HG03469 (cell line): ENCODE measurements at regions not wholly inside any gene's neighbourhood (a gene's known extent, or its start where the extent isn't known, plus 50 kb on each side); places are given as distances from the start of the nearest gene placed in this dataset.
A peak's percentile ranks its signal among the peaks of the same experiment; 100 is the strongest.
"Not testable (repeated sequence)": the region's sequence is repeated elsewhere in the genome, so short reads cannot be mapped to it uniquely, and the experiment has no call there.

Source experiments
- ATAC-seq: cut with Tn5 transposase; IDR thresholded peaks from one replicate; pipeline ENCODE4 v1.9.1; 2021; ENCODE audit warnings: mild to moderate bottlenecking, moderate library complexity, moderate number of reproducible peaks; ENCODE audit not compliant: unreplicated experiment

DNA sequence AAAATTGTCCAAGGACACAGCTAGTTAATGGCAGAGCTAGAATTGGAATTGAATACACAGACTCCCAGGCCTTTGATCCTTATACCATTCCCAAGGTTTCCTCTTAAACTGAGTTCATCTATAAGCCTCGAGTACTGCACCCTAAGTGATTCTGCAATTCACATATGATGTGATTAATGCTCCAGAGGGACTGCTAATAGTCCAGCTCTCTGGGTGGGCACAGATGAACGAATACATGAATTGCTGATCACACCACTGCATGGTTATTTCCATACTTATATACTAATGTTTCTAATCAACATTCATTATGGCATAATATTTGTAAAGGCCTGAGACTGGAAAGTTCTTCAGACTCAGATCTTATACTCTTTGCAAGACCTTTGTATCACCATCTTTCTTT, 101.8 kb downstream of the NUFIP1 start:
- ATAC-seq = no peak

DNA sequence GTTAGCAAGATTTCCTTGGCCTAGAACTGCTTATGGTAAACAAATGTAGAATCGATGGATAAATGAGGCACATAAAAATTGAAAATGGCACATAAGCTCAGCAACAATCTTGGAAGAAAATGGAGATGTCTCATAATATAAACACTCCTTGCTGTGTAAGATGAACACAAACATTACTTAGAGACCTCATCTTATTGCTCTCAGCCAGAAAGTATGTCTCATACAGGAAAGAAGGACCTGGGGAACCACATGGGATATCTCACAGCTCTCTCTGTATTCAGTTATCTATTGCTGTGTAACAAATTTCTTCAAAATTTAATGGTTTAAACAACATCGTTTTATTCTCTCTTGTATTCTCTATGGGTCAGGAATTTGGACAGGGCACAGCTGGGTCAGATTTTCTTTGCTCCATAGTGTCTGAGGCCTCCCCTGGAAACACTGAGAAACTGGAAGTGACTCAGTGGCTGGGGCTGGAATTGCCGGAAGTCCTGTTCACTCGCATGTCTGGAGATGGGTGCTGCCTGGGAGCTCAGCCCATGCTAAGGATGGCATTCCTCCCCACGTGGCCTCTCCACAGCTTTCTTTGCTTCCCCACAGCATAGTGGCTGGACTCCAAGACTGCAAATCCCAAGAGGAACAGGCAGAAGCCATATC, 105.1 kb downstream of the NUFIP1 start:
- no peak for ATAC-seq

DNA sequence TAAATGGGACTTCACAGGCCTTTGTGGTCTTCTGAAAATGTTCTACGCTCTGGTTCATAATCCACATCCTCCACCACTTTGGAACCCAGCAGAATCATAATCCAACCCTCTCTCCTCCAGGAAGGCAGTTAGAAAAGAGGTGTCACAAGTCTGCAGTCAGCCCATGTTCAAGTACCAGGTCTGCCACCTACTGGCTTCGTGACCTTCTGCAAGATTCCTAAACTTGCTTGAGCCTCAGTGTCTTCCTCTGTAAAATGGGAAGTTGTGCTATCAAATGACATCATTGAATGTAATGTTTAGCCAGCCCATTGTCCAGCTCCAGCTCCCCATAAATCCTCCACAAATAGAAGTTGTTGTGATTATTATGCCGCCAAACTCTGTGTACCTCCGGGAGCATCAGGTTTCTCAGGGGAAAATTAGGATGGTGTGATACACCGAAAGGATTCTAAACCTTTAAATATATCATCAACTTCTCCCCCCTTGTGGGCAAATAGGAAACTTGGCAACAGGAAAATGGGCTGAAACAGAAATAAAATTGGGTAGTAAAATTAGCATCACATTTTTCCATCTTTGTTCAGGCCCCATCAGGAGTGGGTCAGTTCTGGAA, 109.7 kb downstream of the NUFIP1 start:
- ATAC-seq = no peak

DNA sequence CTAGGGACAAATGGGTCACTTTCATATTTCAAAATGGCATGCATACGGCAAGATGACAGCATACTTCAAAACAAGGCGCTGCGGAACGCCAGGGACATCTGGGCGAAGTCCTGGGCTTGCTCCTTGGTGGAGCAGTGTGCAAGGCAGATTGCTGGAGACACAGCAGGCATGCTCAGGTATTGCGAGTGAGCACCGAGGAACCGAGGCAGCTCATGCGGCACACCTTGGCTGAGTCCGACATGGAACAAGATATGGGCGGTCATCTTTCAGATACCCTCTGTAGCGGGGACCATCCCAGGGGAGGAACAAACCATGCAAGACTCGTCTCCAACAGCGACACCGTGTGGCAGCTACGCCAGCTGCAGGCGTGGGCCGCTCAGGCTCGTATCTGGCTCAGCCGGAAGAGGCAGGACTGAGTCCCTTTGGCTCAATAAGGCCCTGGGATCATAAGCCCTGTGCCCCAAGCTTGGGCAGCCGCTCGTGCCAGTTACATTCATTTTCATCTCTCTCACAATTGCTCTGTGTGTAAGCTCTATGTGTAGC, 112.4 kb downstream of the NUFIP1 start:
- no peak for ATAC-seq

DNA sequence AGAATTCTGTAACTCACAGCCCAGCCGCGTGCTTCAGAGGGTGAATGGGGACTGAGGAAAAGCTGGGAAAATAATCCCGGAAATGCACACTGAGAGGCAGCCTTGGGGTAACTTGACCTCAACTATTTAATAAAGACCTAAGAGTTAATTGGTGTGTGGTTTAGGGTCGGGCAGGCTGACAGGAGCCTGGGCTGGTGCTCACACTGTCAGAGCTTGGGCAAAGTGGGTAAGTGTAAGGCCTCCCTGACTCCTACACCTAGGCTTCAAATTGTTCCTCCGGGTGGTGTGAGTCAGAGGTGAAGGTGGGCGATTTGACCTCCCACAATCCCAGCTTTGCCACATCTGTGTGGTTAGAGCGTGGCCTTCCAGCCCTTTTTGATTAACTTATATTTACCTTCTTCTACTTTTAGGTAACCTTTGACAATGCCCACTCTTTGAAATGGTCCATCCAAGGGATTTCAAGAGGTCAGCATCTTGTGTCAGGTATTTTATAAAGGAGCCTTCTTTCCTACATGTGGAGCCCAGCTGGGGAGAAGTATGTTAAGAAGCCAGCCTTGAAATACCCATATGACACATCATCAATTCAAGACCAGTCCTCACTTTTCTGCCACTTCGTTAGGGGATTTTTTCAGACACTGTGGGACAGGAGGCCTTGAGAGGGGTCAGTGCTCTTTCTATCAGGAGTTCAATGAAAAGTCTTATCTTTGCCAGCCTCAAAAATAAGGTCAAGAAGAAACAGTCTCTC, 114.2 kb downstream of the NUFIP1 start:
- ATAC-seq = no peak

DNA sequence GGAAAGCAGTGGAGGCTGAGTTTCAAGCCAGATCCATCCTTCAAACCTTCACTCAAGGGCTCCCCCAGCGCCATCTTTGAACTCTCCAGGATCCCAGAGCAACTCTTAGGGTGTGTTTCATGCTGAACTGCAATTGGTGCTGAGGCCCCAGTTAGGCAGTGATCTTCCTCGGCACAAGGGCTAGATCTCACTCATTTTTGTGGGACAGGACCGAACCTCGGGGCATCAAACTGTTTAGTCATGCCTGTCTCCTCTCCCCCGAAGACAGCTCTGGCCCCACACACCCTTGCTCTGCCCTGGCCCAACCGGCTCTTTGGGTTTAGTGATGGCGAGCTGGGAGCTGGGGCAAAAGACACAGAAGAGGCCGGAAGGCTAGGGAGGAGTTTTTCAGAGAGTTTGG, 115.1 kb downstream of the NUFIP1 start:
- no peak for ATAC-seq

DNA sequence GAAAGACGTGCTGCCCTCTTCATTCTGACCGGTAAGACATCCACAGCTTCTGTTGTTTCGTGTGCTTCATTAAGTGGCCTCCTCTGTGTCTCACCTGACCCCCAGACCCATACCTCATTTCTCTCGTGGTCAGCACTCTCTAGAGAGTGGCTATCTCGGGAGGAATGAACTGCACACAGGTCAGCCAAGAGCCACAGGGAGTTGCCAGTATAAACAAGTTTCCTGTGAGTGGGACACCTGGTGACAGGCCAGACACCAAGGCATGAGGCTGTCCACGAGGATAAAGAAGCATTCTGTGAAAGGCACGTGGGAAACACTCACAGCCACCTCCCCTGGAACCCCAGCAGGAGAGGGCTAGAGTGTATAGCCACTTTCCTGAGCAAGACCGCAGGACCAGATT, 115.8 kb downstream of the NUFIP1 start:
- no peak for ATAC-seq

DNA sequence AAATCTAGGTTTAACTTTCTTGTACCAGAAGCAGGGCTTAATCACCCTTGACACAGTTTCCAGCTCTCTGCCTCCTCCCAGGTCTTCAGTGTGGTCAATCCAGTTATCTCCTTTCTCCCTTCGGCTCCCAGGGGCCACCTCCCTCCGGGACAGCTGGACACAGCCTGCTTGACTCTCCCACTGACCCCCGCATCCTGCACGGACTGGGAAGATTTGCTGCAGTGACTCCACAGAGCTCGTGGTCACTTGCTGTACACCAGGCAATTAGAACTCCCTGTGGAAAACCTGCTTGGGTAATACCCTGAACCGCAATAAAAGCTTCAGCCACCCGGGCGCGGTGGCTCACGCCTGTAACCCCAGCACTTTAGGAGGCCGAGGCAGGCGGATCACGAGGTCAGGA, 116.5 kb downstream of the NUFIP1 start:
- ATAC-seq = no peak

DNA sequence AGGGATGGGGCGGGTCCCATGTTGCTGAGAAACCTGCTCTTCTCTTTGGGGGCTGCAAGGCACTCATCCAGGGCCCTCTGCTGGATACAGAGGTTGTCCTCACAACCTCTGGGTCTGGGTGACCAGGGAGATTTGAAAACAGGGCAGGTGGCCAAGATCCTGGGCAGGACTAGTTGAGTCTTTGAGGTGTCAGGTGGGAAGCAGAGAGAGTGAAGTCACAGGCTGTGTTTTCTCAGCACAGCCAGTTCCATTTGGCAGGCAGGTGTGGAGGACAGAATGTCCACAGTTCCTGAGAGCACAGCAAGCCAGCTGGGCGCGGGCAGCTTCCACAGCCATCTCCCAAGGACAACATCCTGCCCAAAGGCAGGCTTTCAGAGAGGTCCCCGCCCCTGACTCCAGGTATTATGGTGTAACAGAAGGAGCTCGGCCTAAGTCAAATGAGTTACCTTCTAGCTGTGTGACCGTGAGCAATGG, 118.8 kb downstream of the NUFIP1 start:
- ATAC-seq = no peak

DNA sequence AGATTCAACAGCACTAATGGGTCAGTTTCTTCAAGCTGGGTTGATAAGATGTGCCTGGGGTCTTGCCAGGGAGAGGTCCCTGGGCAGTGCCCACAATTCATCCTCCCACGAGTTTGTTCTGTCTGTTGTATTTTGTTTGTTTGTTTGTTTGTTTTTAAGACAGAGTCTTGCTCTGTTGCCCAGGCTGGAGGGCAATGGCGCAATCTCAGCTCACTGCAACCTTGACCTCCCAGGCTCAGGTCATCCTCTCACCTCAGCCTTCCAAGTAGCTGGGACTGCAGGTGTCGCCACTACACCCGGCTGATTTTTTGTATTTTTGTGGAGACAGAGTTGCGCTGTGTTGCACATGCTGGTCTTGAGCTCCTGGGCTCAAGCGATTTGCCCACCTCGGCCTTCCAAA, 120.1 kb downstream of the NUFIP1 start:
- ATAC-seq = no peak

DNA sequence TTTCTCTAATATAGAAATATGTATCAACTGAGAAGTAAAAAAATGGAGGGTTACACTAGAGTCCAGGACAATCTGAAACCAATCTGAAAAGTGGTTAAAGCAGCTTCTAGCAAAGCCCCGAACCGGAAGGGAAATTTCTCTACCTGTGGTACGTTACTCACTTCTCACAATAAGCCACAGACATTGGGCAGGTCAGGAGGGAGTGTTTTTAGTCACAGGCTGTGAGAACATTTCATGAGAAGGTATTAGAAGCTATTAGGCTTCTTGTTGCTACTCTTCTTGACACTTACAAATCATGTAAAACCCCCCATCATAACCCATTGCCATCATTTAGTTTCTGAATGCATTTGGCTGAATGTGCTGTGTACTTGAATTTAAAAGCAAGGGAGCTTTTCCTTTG, 120.9 kb downstream of the NUFIP1 start:
- peak; percentile 92 for ATAC-seq

DNA sequence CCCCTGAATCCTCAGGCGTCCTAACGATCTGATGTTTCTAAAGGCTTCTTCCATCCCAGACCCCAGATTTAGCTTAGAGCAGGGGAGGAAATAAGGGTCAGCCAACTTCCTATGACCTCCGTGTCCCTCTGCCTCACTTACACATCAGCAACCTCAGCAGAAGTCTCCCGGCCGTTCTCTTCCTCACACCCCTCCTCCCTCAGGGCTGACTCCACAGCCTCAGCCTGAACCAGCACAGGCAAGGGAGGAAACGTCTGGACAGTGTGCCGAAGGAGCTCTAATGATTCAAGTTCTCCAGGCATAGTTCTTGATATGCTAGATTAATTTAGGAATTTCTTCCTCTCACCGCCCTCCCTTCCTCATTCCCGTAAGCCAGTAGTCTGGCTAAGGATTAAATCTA, 121.4 kb downstream of the NUFIP1 start:
- ATAC-seq = no peak

DNA sequence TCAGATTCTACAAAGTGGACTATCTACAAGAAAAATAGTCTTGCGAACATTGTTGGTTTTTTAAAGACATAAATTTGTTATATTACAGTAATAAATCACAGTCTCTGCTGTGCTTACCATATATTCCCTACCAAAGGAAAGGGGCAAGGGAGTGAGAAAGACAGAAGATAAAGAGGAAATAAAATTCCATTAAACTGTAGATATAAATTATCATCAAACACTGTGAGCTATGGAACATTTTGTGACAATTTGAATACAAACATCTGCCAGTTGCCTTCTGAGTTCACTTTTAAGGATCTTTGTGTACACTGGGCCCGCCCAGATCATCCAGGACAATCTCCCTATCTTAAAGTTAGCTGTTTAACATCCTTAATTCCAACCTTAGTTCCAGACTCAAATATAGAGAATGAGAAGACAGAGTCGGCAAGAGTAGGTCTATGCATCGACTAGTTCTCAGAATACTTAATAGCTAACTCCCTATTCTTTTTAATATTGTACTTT, 122.8 kb downstream of the NUFIP1 start:
- ATAC-seq = no peak

DNA sequence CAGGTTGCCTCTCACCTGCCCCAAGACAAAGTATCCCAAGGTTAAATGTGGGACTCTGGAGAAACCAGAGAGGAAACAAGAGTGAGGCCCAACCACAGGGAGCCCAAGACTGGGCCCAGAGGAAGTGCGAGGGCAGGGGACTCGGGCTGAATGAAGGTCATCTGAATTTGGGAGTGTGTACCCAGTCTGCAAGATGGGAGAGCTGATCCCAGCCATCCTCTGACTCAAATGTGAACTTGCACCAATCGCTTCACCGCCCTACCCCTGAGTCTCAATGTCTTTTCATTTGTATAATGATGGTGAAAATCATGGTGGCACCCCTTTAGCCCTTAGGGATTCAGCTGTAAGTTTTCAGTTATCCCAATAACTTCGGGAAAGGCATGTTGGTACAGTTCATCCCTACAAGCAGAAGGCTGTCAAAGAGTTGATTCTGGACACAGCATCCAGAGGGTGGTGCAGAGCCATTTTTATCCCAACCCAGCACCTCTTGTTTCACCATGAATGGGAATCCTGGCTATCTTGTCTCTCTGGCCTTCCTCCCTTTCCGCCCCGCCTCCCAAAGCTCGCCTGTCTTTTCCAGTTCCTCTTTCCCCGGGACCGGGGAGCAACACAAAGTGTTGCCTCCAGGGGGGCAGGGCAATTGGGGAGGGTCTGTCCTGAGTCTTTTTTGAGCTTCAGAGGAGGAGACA, 123.4 kb downstream of the NUFIP1 start:
- no peak for ATAC-seq

DNA sequence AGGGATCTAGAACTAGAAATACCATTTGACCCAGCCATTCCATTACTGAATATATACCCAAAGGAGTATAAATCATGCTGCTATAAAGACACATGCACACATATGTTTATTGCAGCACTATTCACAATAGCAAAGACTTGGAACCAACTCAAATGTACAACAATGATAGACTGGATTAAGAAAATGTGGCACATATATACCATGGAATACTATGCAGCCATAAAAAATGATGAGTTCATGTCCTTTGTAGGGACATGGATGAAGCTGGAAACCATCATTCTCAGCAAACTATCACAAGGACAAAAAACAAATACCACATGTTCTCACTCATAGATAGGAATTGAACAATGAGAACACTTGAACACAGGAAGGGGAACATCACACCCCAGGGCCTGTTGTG, 125.6 kb downstream of the NUFIP1 start:
- ATAC-seq = not testable (repeated sequence)

DNA sequence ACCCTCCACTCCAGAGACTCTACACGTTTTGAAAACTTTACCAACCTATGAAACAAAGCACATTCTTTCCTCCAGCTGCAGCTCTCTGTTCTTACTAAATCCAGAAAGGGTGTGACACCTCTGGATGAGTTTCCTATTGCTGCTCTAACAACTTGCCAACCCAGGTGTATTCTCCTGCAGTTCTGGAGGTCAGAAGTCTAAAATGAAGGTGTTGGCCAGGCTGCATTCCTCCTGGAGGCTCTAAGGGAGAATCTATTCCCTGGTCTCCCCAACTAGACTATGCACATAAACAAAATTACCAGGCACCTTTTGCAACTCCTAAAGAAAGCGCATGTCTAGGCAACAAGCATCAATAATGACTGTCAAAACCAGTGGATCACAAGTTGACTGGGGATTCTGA, 128.8 kb downstream of the NUFIP1 start:
- ATAC-seq = no peak

DNA sequence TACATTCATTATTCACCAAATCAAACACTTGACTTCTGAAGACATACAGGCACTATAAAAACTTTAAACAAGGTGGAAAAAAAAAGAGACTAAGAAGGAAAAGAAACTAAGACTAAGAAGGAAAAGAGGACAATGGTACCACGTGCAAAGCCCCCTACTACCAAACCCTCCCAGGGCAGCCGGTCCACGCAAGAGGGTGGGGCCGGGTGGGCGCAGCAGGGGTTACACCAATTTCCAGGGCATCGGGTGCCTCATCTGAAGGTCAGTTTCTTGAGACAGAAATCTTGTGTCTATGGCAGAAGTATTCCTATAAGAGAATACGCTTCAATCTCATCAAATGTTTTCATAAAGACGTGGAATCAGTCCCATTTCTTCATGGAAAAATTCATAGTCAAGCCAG, 131.5 kb downstream of the NUFIP1 start:
- ATAC-seq = no peak

DNA sequence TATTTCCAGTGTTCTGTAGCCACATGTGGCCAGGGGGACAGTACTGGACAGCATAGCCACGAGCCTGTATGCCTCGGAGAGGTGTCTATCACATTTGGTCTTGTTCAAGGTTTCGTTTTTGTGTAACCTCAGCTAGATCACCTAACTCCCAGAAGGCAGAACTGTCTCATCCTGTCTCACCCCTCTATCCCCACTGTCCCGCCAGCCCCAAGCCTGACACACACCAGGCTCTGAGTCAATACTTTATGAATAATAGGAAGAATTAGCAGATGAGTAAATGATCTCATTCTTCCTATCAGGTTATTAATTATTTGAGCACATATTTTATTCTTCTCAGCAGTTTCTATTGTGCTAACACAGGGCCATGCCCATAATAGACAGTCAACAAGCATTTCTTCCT, 132.2 kb downstream of the NUFIP1 start:
- ATAC-seq = no peak

DNA sequence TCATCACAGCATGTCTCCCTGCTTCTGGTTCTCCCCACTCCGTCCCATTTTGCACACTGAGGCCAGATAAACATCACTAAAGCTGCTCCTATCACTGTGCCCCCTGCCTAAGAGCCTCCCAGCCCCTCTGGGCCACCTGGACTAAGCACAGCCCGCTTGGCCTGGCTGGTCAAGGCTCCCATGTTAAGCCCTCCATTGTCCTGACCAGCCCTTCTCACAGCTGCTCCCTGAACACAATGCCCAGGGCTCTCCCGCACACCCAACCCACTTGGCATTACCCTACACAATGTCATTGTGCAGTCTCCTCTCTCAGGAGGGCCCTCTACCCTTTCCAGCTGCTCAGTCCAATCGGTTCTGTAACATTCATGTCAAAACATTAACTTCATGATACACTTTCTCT, 133.4 kb downstream of the NUFIP1 start:
- no peak for ATAC-seq

DNA sequence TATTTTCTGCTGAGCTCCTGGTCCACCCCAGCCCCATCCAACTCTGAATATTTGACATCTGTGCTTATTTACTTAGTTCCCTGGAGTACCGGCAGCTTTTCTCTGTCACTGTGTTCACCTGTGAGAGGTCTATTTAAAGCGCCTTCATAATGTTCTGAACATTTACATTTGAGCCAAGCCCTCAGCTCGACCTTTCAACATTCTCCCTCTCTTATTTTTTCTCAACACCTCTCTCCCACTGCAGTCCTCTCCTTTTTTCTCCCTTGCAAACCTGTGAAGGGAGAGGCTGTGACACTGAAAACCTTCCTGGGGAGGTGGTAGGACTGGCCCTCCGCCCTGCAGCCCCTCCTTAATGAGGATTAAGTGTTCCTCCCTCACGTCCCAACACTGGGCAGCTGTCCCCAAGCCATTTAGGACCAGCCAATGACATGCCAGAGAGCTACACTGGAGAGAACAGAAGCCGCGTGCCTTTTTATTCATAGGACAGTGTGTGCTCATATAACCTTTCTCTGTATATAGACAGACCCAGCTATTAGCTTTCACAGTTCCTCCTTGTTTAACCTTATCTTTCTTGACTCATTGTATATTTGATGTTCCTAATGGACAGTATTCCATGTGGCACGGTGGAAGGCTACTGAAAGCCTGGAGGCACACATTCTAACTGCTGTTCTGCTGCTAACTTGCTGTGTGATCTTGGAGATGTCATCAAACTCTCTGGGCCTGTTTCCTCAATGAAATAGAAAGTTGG, 134.8 kb downstream of the NUFIP1 start:
- ATAC-seq = no peak
